PC-9 (cell line): ENCODE measurements at regions not wholly inside any gene's neighbourhood (a gene's known extent, or its start where the extent isn't known, plus 50 kb on each side); places are given as distances from the start of the nearest gene placed in this dataset.

Experiments used
- CTCF ChIP-seq: fragments of 200-600 bp; sonication (generic); conservative IDR thresholded peaks from 2 replicates; pipeline ENCODE4 v1.6.1; 2017; ENCODE audit warnings: mixed run types, antibody characterized with exemption, mild to moderate bottlenecking, moderate library complexity
- EZH2 ChIP-seq: fragments of 200-600 bp; sonication (generic); IDR thresholded peaks from 2 replicates; pipeline ENCODE4 v1.8.0; 2017; ENCODE audit warnings: antibody characterized with exemption, low read depth

- TF ChIP-seq CTCF (no peak), EZH2 (no peak)
Measured at GRCh38 chr10:129111922-129112321, 355.1 kb upstream of the MGMT start.
